Spleen (tissue), 11 donors: ENCODE measurements at regions not wholly inside any gene's neighbourhood (a gene's known extent, or its start where the extent isn't known, plus 50 kb on each side); places are given as distances from the start of the nearest gene placed in this dataset.
A peak's percentile ranks its signal among the peaks of the same experiment; 100 is the strongest.

Source experiments
- DNase-seq: peaks from one replicate; pipeline ENCODE4 v3.0.0-alpha.2; 2020
- H3K27ac ChIP-seq, 8 donors: fragments of 200-600 bp; sonication (generic) in 7 of 8; 1 replicate in 4 of 8; 2 replicates in 4 of 8; pipeline versions ENCODE4 v1.5.0 to v1.8.0; 2016 to 2021; ENCODE audit warnings: inconsistent platforms in 4 of 8, mild to moderate bottlenecking in 4 of 8, moderate library complexity in 1 of 8
- H3K27me3 ChIP-seq, 7 donors: fragments of 200-600 bp; sonication (generic) in 6 of 7; replicated peaks in 1 of 7; 1 replicate in 4 of 7; 2 replicates in 3 of 7; pipeline versions ENCODE4 v1.5.0 to v1.8.0; 2016 to 2021; ENCODE audit warnings: inconsistent platforms in 3 of 7, mild to moderate bottlenecking in 1 of 7
- H3K36me3 ChIP-seq, 6 donors: fragments of 200-600 bp; sonication (generic) in 5 of 6; 1 replicate in 4 of 6; 2 replicates in 2 of 6; pipeline versions ENCODE4 v1.5.0 to v1.8.0; 2016 to 2021; ENCODE audit warnings: inconsistent platforms in 2 of 6
- H3K4me1 ChIP-seq, 6 donors: fragments of 200-600 bp; sonication (generic) in 5 of 6; 1 replicate in 3 of 6; 2 replicates in 3 of 6; pipeline versions ENCODE4 v1.5.0 to v1.8.0; 2016 to 2021; ENCODE audit warnings: inconsistent platforms in 3 of 6
- H3K4me3 ChIP-seq, 8 donors: fragments of 200-600 bp; sonication (generic) in 7 of 8; 1 replicate in 4 of 8; 2 replicates in 4 of 8; pipeline versions ENCODE4 v1.5.0 to v1.8.0; 2016 to 2021; ENCODE audit warnings: inconsistent platforms in 4 of 8, mild to moderate bottlenecking in 4 of 8, moderate library complexity in 2 of 8
- H3K9me3 ChIP-seq, 8 donors: fragments of 200-600 bp; sonication (generic) in 7 of 8; 1 replicate in 4 of 8; 2 replicates in 4 of 8; pipeline versions ENCODE4 v1.5.0 to v1.8.0; 2016 to 2021; ENCODE audit warnings: inconsistent platforms in 4 of 8
- CTCF ChIP-seq, 11 experiments: fragments of 200-600 bp in 7 of 11; fragments of 450-650 bp in 4 of 11; sonication (generic) in 4 of 11; IDR thresholded peaks in 8 of 11; conservative IDR thresholded peaks in 3 of 11; 1 replicate in 7 of 11; 2 replicates in 4 of 11; pipeline versions ENCODE4 v1.4.0 to v1.8.0; 2016 to 2021; ENCODE audit warnings: antibody characterized with exemption in 11 of 11, inconsistent platforms in 4 of 11, mild to moderate bottlenecking in 1 of 11
- POLR2A ChIP-seq, 3 donors: fragments of 450-650 bp; IDR thresholded peaks; one replicate each; pipeline ENCODE4 v1.5.1; 2017; ENCODE audit warnings: antibody characterized with exemption in 3 of 3, mild to moderate bottlenecking in 1 of 3
- POLR2AphosphoS5 ChIP-seq, 3 donors: sonication (generic); formaldehyde crosslinking; IDR thresholded peaks; one replicate each; pipeline ENCODE4 v1.5.1; 2017; ENCODE audit warnings: antibody characterized with exemption in 3 of 3
- WGBS, 5 donors: extraction: QIAGEN DNeasy Blood & Tissue Kit in 3 of 5; methylation state at CpG; one replicate each; pipeline versions ENCODE4 v1.1.5 to v1.1.7; 2013 to 2018; 5-methylcytosine and 5-hydroxymethylcytosine counted together
- intact Hi-C: fragments of 100-400 bp; cut with DNase I; formaldehyde crosslinking; loops from one replicate; pipeline ENCODE4 v1.15.0; 2023; ENCODE audit warnings: low total_unique reads
- donor health status: healthy with polysubstance abuse.
- donor health status: DM: no; HTN: no; CAD: no; lungs with moderate emphysema.
- donor health status: DM: no; HTN: no; CAD: no.
- donor health status: Bipolar disorder and iron deficiency.
- donor health status: healthy.
- donor health status: DM: no; HTN: no; CAD: no.
- donor health status: DM: yes; HTN: yes; CAD: no.

- peaks cover 0 to 23% (median 0%) of the 10 kb centered on the region in 7 donors for H3K27me3 ChIP-seq
Observed at GRCh38 chr6:170160031-170160627, 130.7 kb downstream of the DLL1 start.

GRCh38 chr6:170159022-170159965, 131.6 kb downstream of the DLL1 start:
- WGBS, 5 donors: 87 to 93% (median 91%) methylated on average over 51 to 53 of the region's 53 CpGs
- peaks cover 0 to 6% (median 0%) of the 10 kb centered on the region in 8 donors for H3K9me3 ChIP-seq
- H3K36me3 ChIP-seq: no peaks in the 10 kb centered on the region
- peak; percentile 74 for DNase-seq
- TF ChIP-seq POLR2AphosphoS5 (IDR thresholded peaks at IDR 0.05): no peak
- no peak for TF ChIP-seq CTCF (IDR thresholded peaks at IDR 0.05 in 8 of 11, conservative IDR thresholded peaks at IDR 0.05 in 3 of 11)
- TF ChIP-seq POLR2A (IDR thresholded peaks at IDR 0.05): no peak
- H3K4me1 ChIP-seq: no peaks in the 10 kb centered on the region
- no peak overlapping the region for H3K4me3 ChIP-seq
- intact Hi-C loops: no loop called here
- H3K27me3 ChIP-seq: peaks cover 0 to 15% (median 0%) of the 10 kb centered on the region in 7 donors
- H3K27ac ChIP-seq: no peak overlapping the region

More at GRCh38 chr6:170160031-170160627, 130.7 kb downstream of the DLL1 start:
- no peaks in the 10 kb centered on the region for H3K36me3 ChIP-seq
- no peak for TF ChIP-seq POLR2A (IDR thresholded peaks at IDR 0.05)
- no peak for TF ChIP-seq POLR2AphosphoS5 (IDR thresholded peaks at IDR 0.05)
- no peak for TF ChIP-seq CTCF (IDR thresholded peaks at IDR 0.05 in 8 of 11, conservative IDR thresholded peaks at IDR 0.05 in 3 of 11)
- WGBS, 5 donors: 87 to 95% (median 93%) methylated on average over 21 to 40 of the region's 40 CpGs
- H3K27ac ChIP-seq: no peak overlapping the region
- H3K4me1 ChIP-seq: no peaks in the 10 kb centered on the region
- H3K4me3 ChIP-seq: no peak overlapping the region
- peaks cover 0 to 6% (median 0%) of the 10 kb centered on the region in 8 donors for H3K9me3 ChIP-seq
- peak; percentile 74 for DNase-seq
- intact Hi-C loops: no loop called here

GRCh38 chr6:170158296-170159021, 132.4 kb downstream of the DLL1 start:
- no peak overlapping the region for H3K4me3 ChIP-seq
- TF ChIP-seq CTCF (IDR thresholded peaks at IDR 0.05 in 8 of 11, conservative IDR thresholded peaks at IDR 0.05 in 3 of 11) (no peak), POLR2AphosphoS5 (IDR thresholded peaks at IDR 0.05) (no peak), POLR2A (IDR thresholded peaks at IDR 0.05) (no peak)
- peaks cover 0 to 6% (median 0%) of the 10 kb centered on the region in 8 donors for H3K9me3 ChIP-seq
- H3K36me3 ChIP-seq: no peaks in the 10 kb centered on the region
- 90 to 96% (median 91%) methylated on average over 27 to 29 of the region's 29 CpGs for WGBS, 5 donors
- intact Hi-C loops: no loop called here
- DNase-seq: peak; percentile 66
- H3K27me3 ChIP-seq: peaks cover 0 to 21% (median 5%) of the 10 kb centered on the region in 7 donors
- no peak overlapping the region for H3K27ac ChIP-seq
- peaks cover 0 to 3% (median under 1%) of the 10 kb centered on the region in 6 donors for H3K4me1 ChIP-seq
